ENCODE measurements at regions not wholly inside any gene's neighbourhood (a gene's known extent, or its start where the extent isn't known, plus 50 kb on each side); places are given as distances from the start of the nearest gene placed in this dataset.

- no peak for TF ChIP-seq CTCF (IDR thresholded peaks at IDR 0.05)
- TF ChIP-seq POLR2A (IDR thresholded peaks at IDR 0.05): no peak
- no peak for TF ChIP-seq EP300 (IDR thresholded peaks at IDR 0.05)
These were observed 198.9 kb downstream of the CLIC5 start for GRCh38 chr6:45816674-45817297.
